ELR (cell line): ENCODE measurements at regions not wholly inside any gene's neighbourhood (a gene's known extent, or its start where the extent isn't known, plus 50 kb on each side); places are given as distances from the start of the nearest gene placed in this dataset.
"Not testable (repeated sequence)": the region's sequence is repeated elsewhere in the genome, so short reads cannot be mapped to it uniquely, and the experiment has no call there.

Experiments used
- DNase-seq: peaks from one replicate; pipeline ENCODE4 v3.0.0-alpha.2; 2015; ENCODE audit warnings: low read depth

GRCh38 chr1:29557066-29557465 is 320.7 kb downstream of the PTPRU start:
- DNase-seq = no peak

- DNase-seq = no peak
Measured at GRCh38 chr1:29556657-29557056, 320.3 kb downstream of the PTPRU start.

GRCh38 chr1:29555043-29555620 is 318.8 kb downstream of the PTPRU start:
- no peak for DNase-seq

GRCh38 chr1:29554208-29554778 is 318.0 kb downstream of the PTPRU start:
- no peak for DNase-seq

GRCh38 chr1:29551123-29551936 is 315.0 kb downstream of the PTPRU start:
- no peak for DNase-seq

GRCh38 chr1:29550119-29550841 is 314.0 kb downstream of the PTPRU start:
- no peak for DNase-seq

GRCh38 chr1:29549728-29550118 is 313.4 kb downstream of the PTPRU start:
- DNase-seq = not testable (repeated sequence)

GRCh38 chr1:29549001-29549400 is 312.7 kb downstream of the PTPRU start:
- DNase-seq = no peak

GRCh38 chr1:29548091-29548490 is 311.8 kb downstream of the PTPRU start:
- no peak for DNase-seq

GRCh38 chr1:29547300-29547699 is 311.0 kb downstream of the PTPRU start:
- DNase-seq = no peak

- DNase-seq = no peak
Measured at GRCh38 chr1:29546496-29546895, 310.2 kb downstream of the PTPRU start.

- DNase-seq = no peak
Measured at GRCh38 chr1:29544406-29544805, 308.1 kb downstream of the PTPRU start.

GRCh38 chr1:29543586-29543985 is 307.3 kb downstream of the PTPRU start:
- no peak for DNase-seq

GRCh38 chr1:29542548-29542947 is 306.2 kb downstream of the PTPRU start:
- DNase-seq = no peak

GRCh38 chr1:29541631-29542030 is 305.3 kb downstream of the PTPRU start:
- no peak for DNase-seq

GRCh38 chr1:29540801-29541357 is 304.6 kb downstream of the PTPRU start:
- no peak for DNase-seq

GRCh38 chr1:29539971-29540370 is 303.6 kb downstream of the PTPRU start:
- no peak for DNase-seq

- DNase-seq = no peak
Measured at GRCh38 chr1:29538586-29538985, 302.3 kb downstream of the PTPRU start.

GRCh38 chr1:29532751-29533150 is 296.4 kb downstream of the PTPRU start:
- no peak for DNase-seq

- DNase-seq = no peak
Measured at GRCh38 chr1:29532285-29532684, 296.0 kb downstream of the PTPRU start.

- DNase-seq = no peak
Measured at GRCh38 chr1:29531596-29531995, 295.3 kb downstream of the PTPRU start.

GRCh38 chr1:29529677-29530278 is 293.5 kb downstream of the PTPRU start:
- no peak for DNase-seq
